GM23248 (cell line): ENCODE measurements at regions not wholly inside any gene's neighbourhood (a gene's known extent, or its start where the extent isn't known, plus 50 kb on each side); places are given as distances from the start of the nearest gene placed in this dataset.

Experiments used
- DNase-seq: peaks from one replicate; pipeline ENCODE4 v3.0.0-alpha.2; 2015
- H2AFZ ChIP-seq: fragments of 200-600 bp; sonication (generic); 2 replicates; pipeline ENCODE4 v1.6.1; 2016; ENCODE audit warnings: antibody characterized with exemption
- H3F3A ChIP-seq: fragments of 200-600 bp; sonication (generic); 2 replicates; pipeline ENCODE4 v1.6.1; 2016; ENCODE audit warnings: mild to moderate bottlenecking, antibody characterized with exemption, mixed run types; ENCODE audit not compliant: insufficient read depth
- H3K27ac ChIP-seq: fragments of 200-600 bp; sonication (generic); 2 replicates; pipeline ENCODE4 v1.5.1; 2016; ENCODE audit warnings: mild to moderate bottlenecking
- H3K27me3 ChIP-seq: fragments of 200-600 bp; sonication (generic); replicated peaks from 2 replicates; pipeline ENCODE4 v1.6.1; 2016; ENCODE audit warnings: mild to moderate bottlenecking; ENCODE audit not compliant: insufficient read depth
- H3K36me3 ChIP-seq: fragments of 200-600 bp; sonication (generic); 2 replicates; pipeline ENCODE4 v1.6.1; 2016; ENCODE audit warnings: low read depth, mild to moderate bottlenecking
- H3K4me1 ChIP-seq: fragments of 200-600 bp; sonication (generic); 2 replicates; pipeline ENCODE4 v1.6.1; 2016; ENCODE audit warnings: mild to moderate bottlenecking; ENCODE audit not compliant: insufficient read depth
- H3K4me2 ChIP-seq: fragments of 200-600 bp; sonication (generic); one replicate; pipeline ENCODE4 v1.6.1; 2016; ENCODE audit warnings: mild to moderate bottlenecking; ENCODE audit not compliant: unreplicated experiment
- H3K4me3 ChIP-seq: fragments of 200-600 bp; sonication (generic); 2 replicates; pipeline ENCODE4 v1.5.1; 2016; ENCODE audit warnings: mild to moderate bottlenecking
- H3K79me2 ChIP-seq: fragments of 200-600 bp; sonication (generic); 2 replicates; pipeline ENCODE4 v1.6.1; 2016; ENCODE audit warnings: mild to moderate bottlenecking; ENCODE audit not compliant: insufficient read depth
- H3K9ac ChIP-seq: fragments of 200-600 bp; sonication (generic); 2 replicates; pipeline ENCODE4 v1.6.1; 2016; ENCODE audit warnings: mild to moderate bottlenecking
- H3K9me2 ChIP-seq: fragments of 200-600 bp; sonication (generic); 2 replicates; pipeline ENCODE4 v1.6.1; 2016; ENCODE audit warnings: mixed run types, mild to moderate bottlenecking, moderate library complexity; ENCODE audit not compliant: insufficient read depth
- H3K9me3 ChIP-seq: fragments of 200-600 bp; sonication (generic); one replicate; pipeline ENCODE4 v1.6.1; 2017; ENCODE audit warnings: low read depth
- H4K20me1 ChIP-seq: fragments of 200-600 bp; sonication (generic); 2 replicates; pipeline ENCODE4 v1.6.0; 2016; ENCODE audit not compliant: insufficient read depth
- EZH2 ChIP-seq: fragments of 200-600 bp; sonication (generic); IDR thresholded peaks from 2 replicates; pipeline ENCODE4 v1.6.1; 2018; ENCODE audit warnings: antibody characterized with exemption, mild to moderate bottlenecking; ENCODE audit not compliant: insufficient read depth, poor library complexity, severe bottlenecking
- EZH2phosphoT487 ChIP-seq: fragments of 200-600 bp; sonication (generic); IDR thresholded peaks from 2 replicates; pipeline ENCODE4 v1.6.1; 2018; ENCODE audit warnings: antibody characterized with exemption, moderate library complexity, mild to moderate bottlenecking, low read depth; ENCODE audit not compliant: insufficient read depth
- WGBS, 2 experiments: methylation state at CpG; one replicate each; pipeline ENCODE4 v1.1.6; 2015 to 2017; ENCODE audit warnings: low lambda C conversion rate in 2 of 2, low coverage in 1 of 2; ENCODE audit errors: missing lambda C conversion rate in 2 of 2; 5-methylcytosine and 5-hydroxymethylcytosine counted together
- in situ Hi-C: fragments of 300-500 bp; cut with MboI; formaldehyde crosslinking; loops from 2 replicates; pipeline ENCODE4 v1.15.0; 2020

DNA sequence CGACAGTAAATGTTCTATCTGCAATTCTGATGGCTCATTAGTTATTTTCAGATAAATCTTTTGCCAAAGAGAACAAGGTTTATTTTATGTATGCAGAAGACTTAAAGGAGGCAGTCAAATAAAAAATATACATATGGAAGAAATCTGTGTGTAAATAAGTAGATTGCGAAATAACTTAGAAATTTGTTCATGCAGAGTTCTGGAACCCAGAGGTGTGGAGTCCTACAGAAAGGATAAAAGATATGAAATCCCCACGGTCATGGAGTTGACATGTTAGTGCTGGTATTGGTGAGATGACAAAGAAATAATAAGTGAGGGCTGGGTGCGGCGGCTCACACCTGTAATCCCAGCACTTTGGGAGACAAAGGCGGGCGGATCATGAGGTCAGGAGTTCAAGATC is 111.2 kb upstream of the CFAP20DC start:
- Histone ChIP-seq H3F3A (no peaks in the 10 kb centered on the region), H3K36me3 (no peaks in the 10 kb centered on the region), H3K4me1 (no peaks in the 10 kb centered on the region), H3K27me3 (no peaks in the 10 kb centered on the region), H3K27ac (no peak overlapping the region), H3K4me2 (no peak overlapping the region), H3K9me3 (no peaks in the 10 kb centered on the region), H4K20me1 (no peaks in the 10 kb centered on the region), H2AFZ (no peak overlapping the region), H3K4me3 (no peak overlapping the region), H3K9me2 (no peaks in the 10 kb centered on the region), H3K9ac (no peak overlapping the region), H3K79me2 (no peaks in the 10 kb centered on the region)
- no peak for DNase-seq
- 59 to 67% methylated on average over 7 of the region's 7 CpGs for WGBS, 2 experiments
- in situ Hi-C loops = no loop called here
- TF ChIP-seq EZH2phosphoT487 (no peak), EZH2 (no peak)

DNA sequence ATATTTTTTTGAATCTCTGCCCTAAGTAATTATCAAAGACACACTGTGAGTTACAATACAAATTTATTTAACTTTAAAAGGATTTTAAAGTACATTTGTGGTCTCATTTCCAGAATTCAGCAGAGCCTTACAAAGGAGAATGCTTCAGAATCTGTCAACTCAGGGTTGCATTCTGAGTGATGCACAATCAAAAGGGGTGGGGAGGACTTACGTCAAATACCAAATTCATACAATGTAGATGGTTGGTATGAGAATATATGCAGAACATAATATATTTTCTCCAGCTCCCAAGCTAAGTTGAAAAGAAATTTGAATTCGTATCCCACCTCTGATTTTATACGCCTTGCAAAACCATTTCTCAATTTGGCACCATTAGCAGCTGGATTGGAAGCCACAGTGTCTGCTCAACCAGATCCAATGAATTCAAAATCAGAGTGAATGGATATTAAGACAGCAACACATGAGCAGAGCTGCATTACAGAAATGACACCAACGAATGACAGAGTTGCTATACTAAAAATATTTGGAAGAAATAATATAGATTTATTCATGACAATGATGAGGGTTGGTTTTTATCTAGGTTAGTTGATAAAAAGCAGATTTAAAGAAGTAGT is 110.4 kb upstream of the CFAP20DC start:
- H3K9ac ChIP-seq = no peak overlapping the region
- H3K9me2 ChIP-seq = no peaks in the 10 kb centered on the region
- whole genome bisulfite sequencing, 2 experiments = 34 to 40% methylated on average over 4 of the region's 4 CpGs
- no peak overlapping the region for H2AFZ ChIP-seq
- no peaks in the 10 kb centered on the region for H3K9me3 ChIP-seq
- no peaks in the 10 kb centered on the region for H3K36me3 ChIP-seq
- no peak overlapping the region for H3K4me2 ChIP-seq
- DNase-seq = no peak
- H3K79me2 ChIP-seq = no peaks in the 10 kb centered on the region
- no peak overlapping the region for H3K4me3 ChIP-seq
- no peaks in the 10 kb centered on the region for H4K20me1 ChIP-seq
- no peak for TF ChIP-seq EZH2phosphoT487
- TF ChIP-seq EZH2 = no peak
- H3K4me1 ChIP-seq = no peaks in the 10 kb centered on the region
- in situ Hi-C loops = no loop called here
- no peak overlapping the region for H3K27ac ChIP-seq
- H3F3A ChIP-seq = no peaks in the 10 kb centered on the region
- H3K27me3 ChIP-seq = no peaks in the 10 kb centered on the region

GRCh38 chr3:59153648-59154047 is 103.8 kb upstream of the CFAP20DC start:
- WGBS, 2 experiments = 0 to 15% methylated on average over 1 of the region's 1 CpG

GRCh38 chr3:59152943-59153342 is 103.1 kb upstream of the CFAP20DC start:
- no peak overlapping the region for H2AFZ ChIP-seq
- no peak for TF ChIP-seq EZH2
- no peak for TF ChIP-seq EZH2phosphoT487
- H3K9ac ChIP-seq = no peak overlapping the region
- H3K4me1 ChIP-seq = no peaks in the 10 kb centered on the region
- H3K9me2 ChIP-seq = no peaks in the 10 kb centered on the region
- whole genome bisulfite sequencing, 2 experiments = 33 to 38% methylated on average over 2 of the region's 2 CpGs
- H3F3A ChIP-seq = no peaks in the 10 kb centered on the region
- no peaks in the 10 kb centered on the region for H3K36me3 ChIP-seq
- in situ Hi-C loops = no loop called here
- no peaks in the 10 kb centered on the region for H4K20me1 ChIP-seq
- no peaks in the 10 kb centered on the region for H3K79me2 ChIP-seq
- no peak for DNase-seq
- no peak overlapping the region for H3K4me2 ChIP-seq
- no peaks in the 10 kb centered on the region; the same call in 1 of the 2 replicates for H3K27me3 ChIP-seq
- H3K9me3 ChIP-seq = no peaks in the 10 kb centered on the region
- H3K4me3 ChIP-seq = no peak overlapping the region
- H3K27ac ChIP-seq = no peak overlapping the region

More at GRCh38 chr3:59153648-59154047, 103.8 kb upstream of the CFAP20DC start:
- Histone ChIP-seq H3K4me3 (no peak overlapping the region), H3K36me3 (no peaks in the 10 kb centered on the region), H3F3A (no peaks in the 10 kb centered on the region), H3K9ac (no peak overlapping the region), H3K27me3 (no peaks in the 10 kb centered on the region; the same call in 1 of the 2 replicates), H4K20me1 (no peaks in the 10 kb centered on the region), H3K27ac (no peak overlapping the region), H3K4me2 (no peak overlapping the region), H3K79me2 (no peaks in the 10 kb centered on the region), H2AFZ (no peak overlapping the region), H3K4me1 (no peaks in the 10 kb centered on the region), H3K9me2 (no peaks in the 10 kb centered on the region), H3K9me3 (no peaks in the 10 kb centered on the region)
- no peak for DNase-seq
- in situ Hi-C loops = no loop called here
- TF ChIP-seq EZH2phosphoT487 (no peak), EZH2 (no peak)
